ENCODE measurements at regions not wholly inside any gene's neighbourhood (a gene's known extent, or its start where the extent isn't known, plus 50 kb on each side); places are given as distances from the start of the nearest gene placed in this dataset.
"Not testable (repeated sequence)": the region's sequence is repeated elsewhere in the genome, so short reads cannot be mapped to it uniquely, and the experiment has no call there.

DNA sequence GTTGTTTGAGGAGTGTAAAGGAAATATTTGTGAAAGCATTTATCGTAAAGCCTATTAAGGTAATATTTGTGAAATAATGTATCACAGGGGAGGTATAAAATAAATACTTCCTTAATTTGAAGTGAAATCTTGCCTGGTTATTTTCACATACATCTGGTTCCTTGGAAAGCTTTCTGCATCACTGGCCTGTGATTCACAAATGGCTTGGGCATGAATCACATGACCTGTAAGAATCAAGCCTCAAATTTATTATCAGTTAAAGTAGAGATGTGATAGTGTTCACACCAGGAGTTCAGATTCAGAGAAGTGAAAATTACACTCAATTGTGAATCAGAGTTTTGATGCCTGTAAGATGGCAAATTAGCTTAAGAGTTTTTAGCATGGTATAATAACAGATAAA lies 1911.4 kb downstream of the STIM2 start:
- no peak for DNase-seq

GRCh38 chr4:28772788-28773187 lies 1912.1 kb downstream of the STIM2 start:
- no peak for DNase-seq

GRCh38 chr4:28774344-28774743 lies 1913.7 kb downstream of the STIM2 start:
- DNase-seq, result no peak

DNA sequence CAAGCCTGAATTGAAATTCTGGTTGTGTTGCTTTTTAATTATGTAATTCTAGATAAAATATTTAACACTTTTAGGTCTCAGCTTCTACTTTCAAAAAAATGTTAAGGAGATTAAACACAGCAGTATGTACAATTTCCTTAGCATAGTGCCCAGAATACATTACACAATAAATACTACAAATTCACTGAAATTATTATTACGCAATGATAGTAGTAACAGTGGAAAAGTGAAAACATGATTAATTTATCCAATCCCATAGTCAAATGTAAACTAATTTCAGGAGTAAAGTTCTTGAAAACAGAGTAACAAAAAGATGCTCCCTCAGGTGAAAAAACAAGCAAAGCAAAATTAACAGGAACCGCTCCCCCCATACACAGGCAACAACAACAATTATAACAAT lies 1915.4 kb downstream of the STIM2 start:
- DNase-seq, result no peak

DNA sequence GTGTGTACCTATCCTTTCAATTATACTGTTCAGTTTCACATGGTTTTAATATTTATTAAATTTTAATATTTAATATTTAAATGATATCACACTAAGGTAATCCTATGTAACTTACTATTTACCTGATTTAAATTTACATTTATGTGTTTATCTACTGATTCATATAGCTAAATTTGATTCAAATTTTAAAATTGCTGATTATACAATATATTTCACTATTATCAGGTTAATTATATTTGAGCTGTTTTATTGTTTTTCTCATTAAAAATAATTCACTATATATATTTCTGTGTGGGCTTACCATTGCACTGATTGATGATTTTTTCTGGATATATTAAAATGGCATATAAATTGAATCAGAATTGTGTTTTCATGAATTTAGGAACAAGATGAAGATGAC lies 1923.5 kb downstream of the STIM2 start:
- DNase-seq, result no peak

DNA sequence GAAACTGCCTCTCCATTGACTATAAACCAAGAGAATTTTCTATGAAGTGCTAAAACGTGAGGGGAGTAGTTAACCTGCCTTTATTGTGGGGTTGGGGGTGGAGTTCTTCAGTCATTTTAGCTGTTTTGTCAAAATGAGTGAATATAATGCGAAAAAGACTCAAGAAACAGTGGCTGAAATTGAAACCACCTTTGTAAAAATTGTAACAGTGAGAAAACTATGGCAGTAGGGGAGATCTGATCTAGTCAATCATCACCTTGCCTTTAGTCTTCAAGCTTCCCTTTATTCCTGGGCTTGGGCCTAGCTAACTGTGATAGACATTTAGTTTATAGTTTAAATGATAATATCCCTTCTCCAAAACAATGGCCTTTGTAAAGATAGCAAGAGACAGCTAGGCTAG lies 1927.3 kb downstream of the STIM2 start:
- no peak for DNase-seq

DNA sequence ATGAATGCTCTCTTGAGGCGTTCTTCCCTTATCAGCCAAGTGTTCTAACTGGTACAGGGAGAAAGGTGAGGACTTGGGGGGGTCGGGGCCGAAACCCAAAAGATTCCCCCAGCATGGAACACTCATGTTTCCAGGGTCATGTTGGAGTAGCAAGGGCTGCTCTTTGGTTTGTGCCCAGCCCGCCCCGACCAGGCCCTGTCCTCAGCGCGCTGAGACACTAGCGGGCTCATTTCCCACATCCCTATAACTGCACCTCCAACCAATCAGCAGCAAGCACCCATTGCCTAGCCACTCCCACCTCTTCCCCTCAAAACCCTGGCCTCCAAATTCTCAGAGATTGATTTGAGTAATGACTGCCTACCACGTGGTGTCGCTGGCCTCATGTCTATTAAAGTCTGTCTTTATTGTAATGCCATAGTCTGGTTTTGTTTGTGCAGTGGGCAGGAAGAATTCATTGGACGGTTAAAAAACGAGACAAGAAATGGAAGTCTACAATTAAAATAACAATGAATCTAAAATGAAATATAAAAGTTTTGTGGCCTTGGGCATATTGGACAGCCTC lies 1928.4 kb downstream of the STIM2 start:
- no peak for DNase-seq

DNA sequence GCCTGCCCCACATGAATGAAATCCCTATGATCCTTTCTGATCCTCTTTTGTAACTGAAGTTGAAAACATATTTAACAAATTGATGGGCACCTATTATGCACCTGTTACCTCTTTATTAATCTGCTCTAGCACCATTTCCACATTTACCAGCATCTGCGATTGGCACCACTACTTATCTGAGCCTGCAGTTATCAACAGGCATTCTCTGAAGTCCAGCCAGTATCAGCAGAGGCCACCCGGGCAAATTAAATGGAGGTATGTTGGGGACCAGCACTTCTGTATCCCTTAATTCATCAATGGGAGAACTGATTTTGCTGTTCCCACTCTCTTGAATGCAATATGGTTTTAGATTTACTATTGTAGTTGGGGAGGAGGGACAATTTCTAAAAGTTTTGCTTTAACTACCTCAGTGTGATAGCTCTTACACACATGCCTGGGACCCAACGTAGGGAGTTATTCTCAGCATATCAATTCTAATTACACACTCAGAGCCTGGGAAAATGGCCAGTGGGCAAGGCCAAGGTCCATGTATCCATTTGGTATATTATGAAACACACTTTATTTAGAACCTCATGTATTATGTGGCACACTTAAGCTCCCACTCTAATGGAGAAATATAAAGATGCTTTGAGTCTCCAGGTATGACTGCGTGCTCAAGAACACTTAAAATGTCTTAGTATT lies 1927.1 kb upstream of the PCDH7 start:
- DNase-seq, result no peak

DNA sequence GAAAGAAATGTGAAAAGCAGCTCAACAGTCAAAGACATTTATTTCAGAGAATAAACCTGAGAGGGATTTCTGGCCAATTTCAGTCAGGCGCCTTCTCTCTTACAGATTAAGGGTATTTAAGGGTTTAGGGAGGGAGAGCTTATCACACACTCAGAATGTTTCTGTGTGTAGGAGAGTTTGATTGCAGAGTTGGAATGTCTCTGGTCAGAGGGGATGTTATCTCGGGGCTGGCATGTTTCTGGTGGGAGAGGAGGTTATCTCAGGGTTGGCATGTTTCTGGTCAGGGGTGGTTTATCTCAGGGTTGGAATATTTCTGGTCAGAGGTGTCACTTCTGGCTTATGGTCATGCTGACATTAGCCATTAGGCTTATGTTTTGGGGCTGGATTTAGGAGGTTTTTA lies 1920.5 kb upstream of the PCDH7 start:
- DNase-seq, result no peak

DNA sequence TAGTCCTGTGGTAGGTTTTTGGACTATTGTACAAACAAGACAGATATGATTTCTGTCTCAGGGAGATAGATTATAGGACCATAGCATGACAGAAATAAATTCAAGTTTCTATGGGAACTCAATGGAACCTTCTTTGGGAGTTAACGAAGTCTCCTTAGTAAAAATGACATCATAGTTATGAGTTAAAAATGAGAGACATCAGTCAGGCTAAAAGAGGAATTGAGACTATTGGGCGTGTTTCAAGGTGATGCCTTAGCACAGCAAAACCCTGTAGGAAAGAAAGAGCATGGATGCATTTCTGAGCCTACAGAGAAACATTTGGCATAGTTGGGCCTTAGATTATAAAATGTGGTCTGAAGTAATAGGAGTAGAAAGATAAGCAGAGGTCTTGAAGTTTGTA lies 1909.1 kb upstream of the PCDH7 start:
- DNase-seq, result no peak

- no peak for DNase-seq
Observed at GRCh38 chr4:28822163-28822562, 1898.0 kb upstream of the PCDH7 start.

DNA sequence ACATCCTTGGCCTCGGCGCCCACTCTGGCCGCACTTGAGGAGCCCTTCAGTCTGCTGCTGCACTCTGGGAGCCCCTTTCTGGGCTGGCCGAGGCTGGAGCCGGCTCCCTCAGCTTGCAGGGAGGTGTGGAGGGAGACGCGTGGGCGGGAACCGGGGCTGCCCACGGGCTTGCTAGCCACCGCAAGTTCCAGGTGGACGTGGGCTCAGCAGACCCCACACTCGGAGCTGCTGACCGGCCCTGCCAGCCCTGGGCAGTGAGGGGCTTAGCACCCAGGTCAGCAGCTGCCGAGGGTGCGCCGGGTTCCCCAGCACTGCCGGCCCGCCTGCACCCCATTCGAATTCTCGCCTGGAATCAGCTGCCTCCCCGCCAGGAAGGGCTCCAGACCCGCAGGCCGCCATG lies 1892.3 kb upstream of the PCDH7 start:
- no peak for DNase-seq

DNA sequence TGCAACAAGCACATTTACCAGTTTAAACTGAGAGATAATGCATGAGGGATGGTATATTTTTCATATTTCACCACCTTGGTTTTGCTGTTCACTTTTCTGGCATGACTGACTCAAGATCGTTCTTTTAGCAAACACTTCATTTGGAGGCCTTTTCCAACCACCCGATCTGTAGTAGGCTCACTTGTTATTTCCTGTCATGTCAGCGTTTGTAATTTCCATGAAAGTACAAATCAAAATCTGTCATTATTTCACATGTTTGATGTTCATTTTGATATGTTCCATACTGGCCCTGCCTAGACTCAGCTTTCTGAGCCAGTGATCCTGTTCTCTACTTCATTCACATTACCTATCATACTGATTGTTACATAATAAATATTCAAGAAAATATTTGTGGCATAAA lies 1888.3 kb upstream of the PCDH7 start:
- no peak for DNase-seq

- DNase-seq, result no peak
Observed at GRCh38 chr4:28832444-28832843, 1887.7 kb upstream of the PCDH7 start.

DNA sequence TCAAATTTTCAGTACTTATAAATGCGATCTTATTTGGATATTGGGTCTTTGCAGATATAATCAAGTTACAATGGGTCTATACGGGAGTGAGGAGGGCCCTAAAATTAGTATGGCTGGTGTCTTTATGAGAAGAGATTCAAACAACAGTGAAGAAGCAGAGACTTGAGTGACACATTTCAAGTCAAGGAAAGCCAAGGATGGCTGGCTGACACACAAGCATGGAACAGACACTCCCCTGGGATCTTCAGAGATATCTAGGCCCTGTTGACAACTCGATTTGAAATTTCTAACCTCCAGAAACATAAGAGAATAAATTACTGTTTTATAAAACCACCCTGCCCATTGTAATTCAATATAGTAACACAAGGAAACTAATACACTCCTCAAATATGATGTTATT lies 1886.0 kb upstream of the PCDH7 start:
- no peak for DNase-seq

DNA sequence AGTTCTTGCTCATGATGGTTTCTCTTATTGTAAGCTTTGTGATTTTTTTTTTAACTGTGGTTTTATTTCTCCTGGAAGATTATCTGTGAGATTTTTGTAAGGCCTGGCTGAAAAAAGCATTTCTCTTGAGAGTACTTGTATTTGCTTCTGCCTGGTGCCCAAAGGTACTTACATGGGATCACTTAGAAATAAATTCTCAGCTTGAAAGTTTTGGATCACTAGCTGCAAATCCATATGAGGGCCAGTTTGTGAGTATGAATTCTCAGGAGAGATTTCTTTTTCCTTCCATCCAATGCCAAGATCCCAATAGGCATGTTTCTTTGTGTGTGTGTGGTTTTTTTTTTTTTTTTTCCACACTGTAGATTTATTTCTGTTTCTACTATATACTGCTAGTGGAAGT lies 1884.7 kb upstream of the PCDH7 start:
- no peak for DNase-seq

DNA sequence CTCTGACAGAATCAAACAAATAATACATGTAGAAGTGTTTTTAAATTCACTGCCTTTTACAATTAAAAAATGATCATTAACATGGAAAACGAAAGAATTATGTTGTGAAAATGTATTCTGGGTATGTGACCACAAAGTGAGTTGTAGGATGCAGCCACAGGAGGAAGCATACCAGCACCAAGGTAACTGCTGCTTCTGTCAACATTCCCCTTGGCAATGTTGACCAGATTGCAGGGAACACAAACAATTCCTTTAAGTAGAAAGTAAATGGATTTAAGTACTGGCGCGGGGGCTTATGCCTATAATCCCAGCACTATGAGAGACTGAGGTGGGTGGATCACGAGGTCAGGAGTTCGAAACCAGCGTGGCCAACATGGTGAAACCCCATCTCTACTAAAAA lies 1877.9 kb upstream of the PCDH7 start:
- DNase-seq, result no peak

DNA sequence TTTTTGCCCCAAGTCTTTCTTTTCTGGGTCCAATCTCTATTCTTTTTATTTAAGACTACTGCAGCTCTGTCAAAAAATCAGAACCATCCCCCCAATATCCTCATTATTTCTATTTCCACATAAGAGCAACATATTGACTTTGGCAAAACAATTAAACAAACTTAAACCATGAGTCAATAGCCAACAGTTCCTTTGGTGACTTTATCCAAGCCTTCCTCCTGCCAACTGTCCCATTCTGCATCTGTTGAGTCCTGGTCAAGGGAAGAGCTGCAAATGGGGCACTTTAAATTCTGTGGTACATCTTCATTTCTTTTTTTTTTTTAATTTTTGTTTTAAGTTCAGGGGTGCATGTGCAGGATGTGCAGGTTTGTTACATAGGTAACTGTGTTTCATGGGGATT lies 1875.0 kb upstream of the PCDH7 start:
- DNase-seq, result no peak

- not testable (repeated sequence) for DNase-seq
Observed at GRCh38 chr4:28857028-28857427, 1863.1 kb upstream of the PCDH7 start.

- DNase-seq, result no peak
Observed at GRCh38 chr4:28868841-28869240, 1851.3 kb upstream of the PCDH7 start.

- no peak for DNase-seq
Observed at GRCh38 chr4:28879178-28879577, 1841.0 kb upstream of the PCDH7 start.

DNA sequence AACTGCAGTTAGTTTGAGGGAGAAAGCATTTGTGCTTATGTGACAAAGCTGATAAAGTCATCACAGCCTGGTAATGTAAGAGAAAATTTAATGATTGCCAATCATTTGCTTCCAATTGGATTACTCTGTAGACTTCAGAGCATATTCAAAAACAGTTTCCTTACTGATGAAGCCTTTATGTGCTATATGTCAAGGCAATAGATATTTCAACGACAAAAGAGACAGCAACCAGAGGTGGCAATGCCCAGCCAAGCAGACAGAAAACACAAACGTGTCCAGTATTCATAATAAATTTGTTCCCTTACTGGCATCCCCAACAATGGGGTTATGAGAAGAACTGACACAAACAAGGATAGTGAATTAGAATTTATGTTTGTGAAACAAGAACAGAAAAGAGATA lies 1840.3 kb upstream of the PCDH7 start:
- no peak for DNase-seq

DNA sequence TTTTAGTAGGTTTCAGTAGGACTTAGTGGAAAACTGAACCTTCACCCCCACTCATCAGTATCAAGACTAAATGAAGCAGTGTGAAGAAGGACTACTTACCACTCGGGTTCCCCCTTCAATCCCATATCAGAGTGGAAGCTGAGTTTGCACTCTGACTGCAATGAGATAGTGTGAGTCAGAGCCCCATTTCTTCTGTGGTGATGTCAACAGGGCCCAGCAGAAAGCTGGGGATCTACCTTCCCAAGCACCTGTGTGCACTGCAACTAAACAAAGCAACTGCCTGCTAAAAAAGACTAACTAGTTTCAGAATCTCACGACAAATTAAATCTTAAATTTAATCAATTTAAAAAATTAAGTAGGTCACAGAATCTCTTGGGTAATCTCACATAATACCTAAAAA lies 1837.0 kb upstream of the PCDH7 start:
- no peak for DNase-seq

DNA sequence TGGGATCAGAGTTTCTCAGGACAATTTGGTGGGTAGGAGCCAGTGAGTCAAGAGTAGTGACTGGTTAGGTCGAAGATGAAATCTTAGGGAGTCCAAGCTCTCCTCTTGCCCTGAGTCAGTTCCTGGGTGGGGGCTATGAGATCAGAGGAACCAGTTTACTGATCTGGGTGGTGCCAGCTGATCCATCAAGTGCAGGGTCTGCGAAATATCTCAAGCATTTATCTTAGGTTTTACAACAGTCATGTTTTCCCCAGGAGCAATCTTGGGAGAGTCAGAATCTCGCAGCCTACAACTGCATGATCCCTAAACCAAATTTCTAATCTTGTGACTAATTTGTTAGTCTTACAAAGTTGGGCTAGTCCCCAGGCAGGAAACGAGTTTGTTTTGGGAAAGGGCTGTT lies 1833.2 kb upstream of the PCDH7 start:
- DNase-seq, result no peak

Data from activated T-cell treated with anti-CD3 and anti-CD28 coated beads, Interleukin-2, amount 50 U/mL, for 1 hour (primary cell).